ENCODE measurements at regions not wholly inside any gene's neighbourhood (a gene's known extent, or its start where the extent isn't known, plus 50 kb on each side); places are given as distances from the start of the nearest gene placed in this dataset.

- no peak for TF ChIP-seq POLR2A (IDR thresholded peaks at IDR 0.05)
- no peak for TF ChIP-seq CTCF (IDR thresholded peaks at IDR 0.05 in 4 of 5, conservative IDR thresholded peaks at IDR 0.05 in 1 of 5)
Measured at GRCh38 chr15:93417156-93417555, 328.1 kb upstream of the RGMA start.

Data from gastrocnemius medialis (tissue), 4 donors.